Fibroblast of skin of back (primary cell): ENCODE measurements at regions not wholly inside any gene's neighbourhood (a gene's known extent, or its start where the extent isn't known, plus 50 kb on each side); places are given as distances from the start of the nearest gene placed in this dataset.

Source experiments
- DNase-seq: peaks from one replicate; pipeline ENCODE4 v3.0.0-alpha.2; 2013

DNA sequence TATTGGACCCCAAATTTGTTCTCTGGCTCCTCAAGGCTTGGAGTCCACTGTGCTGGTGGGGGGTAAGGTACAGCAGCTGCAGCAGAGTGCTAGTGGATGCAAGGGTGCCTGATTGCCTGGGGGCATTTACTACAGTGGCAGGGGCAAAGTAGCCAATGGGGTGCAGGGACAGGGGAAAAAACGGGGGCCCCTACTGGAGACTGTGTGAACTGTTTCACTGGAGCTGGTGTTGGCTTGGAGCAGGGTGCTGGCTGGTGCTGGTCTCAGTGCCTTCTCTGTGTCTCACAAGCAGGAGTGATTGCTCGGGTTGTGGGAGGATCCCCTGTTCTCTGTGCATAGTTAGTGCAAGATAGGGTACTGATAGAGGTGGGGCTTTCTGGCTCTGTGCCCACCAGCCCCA is 935.9 kb downstream of the JRKL start:
- no peak for DNase-seq

DNA sequence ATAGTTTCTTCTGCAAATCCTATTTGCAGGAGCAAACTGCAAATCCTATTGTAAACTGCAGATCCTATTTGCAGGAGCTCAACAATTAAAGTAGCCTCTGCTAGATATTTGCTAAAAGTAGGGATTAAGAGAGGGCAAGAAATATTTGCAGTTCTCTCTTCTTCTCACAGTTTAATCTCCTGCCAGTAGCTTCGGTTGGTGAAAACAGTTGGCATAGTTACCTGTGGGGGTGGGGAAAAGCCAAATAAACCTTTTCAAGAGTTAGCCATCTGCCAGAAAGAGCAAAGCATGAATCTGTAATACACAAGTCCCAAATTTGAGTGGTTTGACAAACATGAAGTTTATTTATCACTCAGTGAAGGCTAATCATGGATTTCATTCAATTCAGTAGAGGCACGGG is 942.5 kb downstream of the JRKL start:
- DNase-seq = no peak

DNA sequence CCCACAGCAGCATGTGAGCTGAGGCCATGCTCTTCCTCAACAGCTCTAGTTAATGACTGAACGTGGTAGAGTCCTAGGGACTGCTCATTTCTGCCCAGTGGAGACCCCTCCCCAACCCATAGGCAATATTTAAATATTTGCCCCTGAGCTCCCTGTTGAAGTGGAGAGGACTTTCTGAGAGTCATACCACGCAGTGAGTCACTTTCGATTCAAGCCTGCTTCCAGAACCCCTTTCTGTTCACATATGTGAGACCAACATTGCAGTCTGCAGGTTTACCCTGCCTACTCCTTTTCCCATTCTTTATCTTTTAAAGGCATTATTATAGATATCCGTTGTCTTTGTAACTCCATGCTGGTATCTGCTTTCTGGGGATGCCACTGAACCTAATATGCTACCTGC is 946.3 kb downstream of the JRKL start:
- DNase-seq = no peak

DNA sequence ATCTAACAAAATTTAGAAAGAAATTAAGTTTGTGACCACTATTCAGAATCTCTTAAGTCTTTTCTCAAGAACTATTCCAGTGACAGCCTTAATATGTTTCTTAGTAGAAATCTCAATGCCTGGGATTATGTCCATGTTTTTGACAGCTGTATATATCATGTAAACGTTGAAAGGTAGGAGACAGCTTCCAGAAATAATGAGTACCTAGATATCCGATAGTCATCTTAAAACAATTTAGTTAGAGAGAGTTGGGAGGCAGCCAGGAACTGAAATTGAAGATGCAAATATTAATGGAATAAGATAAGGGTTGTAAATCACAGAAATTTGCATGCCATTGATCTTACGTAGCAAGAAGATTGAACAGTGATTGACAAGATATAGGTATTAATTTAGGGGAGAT is 955.2 kb downstream of the JRKL start:
- DNase-seq = no peak

DNA sequence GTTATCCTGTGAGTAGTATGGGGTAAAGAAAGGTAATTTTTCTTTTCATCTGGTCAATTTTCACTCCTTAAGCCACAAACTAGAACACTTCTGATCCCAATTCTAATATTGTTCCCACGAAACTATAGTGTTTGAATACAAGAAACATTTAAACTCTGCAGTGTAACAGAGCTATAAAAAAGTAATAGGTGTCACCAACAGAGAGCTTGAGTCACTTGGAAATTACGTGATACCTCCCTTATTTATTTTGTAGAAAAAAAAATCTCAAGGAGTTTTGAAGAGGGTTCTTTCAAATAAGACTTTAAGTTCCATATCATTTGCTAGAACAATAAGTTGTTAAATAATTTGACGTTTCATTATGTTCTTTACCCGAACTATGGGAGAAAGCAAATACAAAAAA is 959.4 kb downstream of the JRKL start:
- DNase-seq = no peak

DNA sequence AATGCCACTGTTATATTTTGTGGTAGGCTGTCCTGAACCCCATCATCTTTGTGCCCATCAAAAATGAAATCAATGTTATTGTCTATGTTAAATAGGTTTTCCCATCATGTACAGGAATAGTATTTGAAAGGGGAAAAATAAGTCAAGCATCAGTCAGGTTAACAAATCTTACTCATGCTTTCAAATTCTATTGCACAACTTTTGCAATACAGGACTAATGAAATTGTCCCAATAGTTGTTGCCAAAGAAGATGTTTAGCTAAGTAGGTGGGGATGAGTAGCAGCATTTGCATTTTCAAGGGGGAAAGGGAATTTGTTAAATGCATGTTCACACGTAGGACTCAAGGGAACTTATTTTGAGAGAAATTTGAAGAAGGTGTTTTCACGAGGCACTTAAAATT is 962.1 kb downstream of the JRKL start:
- DNase-seq = no peak

DNA sequence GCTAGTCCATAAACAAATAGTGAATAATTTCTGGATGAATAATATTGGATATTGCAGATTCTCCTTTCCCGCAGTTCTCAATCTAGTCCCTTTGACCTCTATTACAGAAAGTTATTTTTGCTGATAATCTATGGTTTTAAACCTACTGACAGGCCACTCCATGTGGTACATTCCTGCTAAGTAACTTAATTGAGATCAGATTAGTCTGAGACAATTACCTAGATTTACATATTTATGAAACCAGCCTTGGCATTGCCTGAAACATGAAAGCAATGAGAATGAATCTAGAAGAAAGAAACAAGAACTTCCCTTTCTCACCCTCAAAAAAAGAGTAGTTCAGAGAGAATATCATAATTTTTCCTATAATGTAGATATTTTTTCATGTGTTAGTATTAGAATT is 964.2 kb downstream of the JRKL start:
- no peak for DNase-seq

DNA sequence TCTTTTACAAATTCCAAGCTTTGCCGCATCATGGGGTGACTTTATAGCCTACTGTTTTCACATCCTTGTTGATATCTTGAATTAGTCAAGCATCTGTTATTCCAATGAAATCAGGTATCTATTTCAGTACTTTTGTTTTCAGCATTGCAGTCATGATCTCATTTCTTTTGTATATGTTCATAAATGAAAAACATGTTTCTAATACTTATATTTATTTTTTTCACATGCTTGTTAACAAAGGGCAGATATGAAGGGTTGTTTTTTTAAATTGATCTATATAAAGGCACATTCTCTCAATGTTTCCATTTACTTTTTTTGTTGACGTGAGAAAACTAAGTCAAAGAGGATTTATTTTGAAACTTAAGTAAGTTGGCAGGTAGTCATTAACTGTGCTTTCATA is 964.8 kb downstream of the JRKL start:
- no peak for DNase-seq

DNA sequence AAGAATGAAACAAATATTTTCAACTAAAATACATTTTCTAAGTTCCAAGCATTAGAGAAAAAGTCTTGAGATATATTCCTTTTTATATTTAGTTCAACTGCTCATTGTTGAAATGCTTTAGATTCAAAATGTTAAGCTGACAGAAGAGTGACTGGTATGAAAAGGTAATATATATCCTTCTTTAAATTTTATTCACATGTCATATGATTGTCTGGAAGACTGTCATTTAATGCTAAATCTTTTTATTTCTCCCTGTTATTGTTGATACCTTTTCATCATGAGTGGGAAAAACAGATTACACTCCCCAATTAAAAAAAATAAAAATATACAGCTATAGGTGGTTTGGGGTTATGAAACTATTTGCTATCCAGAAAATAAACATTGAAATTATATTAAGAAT is 965.4 kb downstream of the JRKL start:
- no peak for DNase-seq

DNA sequence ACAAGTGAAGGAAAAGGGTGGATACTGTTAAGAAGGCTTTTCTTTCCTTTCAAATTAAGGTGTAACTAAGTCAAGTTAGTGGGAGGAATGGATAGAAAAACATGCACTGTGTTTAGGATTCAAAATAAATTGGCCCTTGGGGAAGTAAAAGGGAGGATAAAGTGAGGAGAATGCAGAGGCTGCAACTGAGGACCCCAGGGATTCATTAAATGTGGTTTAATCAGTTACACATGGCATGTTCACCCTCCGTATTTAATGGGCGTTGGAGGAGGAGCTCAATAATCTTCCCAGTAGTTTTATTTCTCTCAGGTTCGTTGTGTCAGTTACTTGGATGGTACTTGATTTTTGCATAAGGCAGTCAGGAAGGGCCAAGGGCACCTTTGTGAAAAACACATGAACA is 966.3 kb downstream of the JRKL start:
- DNase-seq = no peak

DNA sequence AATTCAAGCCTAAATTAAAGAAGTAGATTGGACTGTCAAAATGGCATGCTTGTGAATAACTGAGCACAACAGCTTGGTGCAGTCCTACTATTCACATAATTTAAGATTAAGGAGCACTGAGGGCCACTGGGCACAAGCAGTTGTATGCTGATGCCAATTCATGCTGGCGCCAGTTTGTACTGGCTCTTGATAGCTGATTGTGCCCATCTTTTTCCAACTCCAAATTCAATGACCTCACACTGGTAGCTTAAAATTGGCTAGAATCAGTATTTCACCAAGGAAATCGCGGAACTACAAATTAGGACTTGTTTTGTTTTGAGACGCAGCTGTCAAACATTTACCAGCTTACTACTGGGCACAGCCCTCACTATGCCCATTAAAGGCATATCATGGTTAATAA is 969.2 kb downstream of the JRKL start:
- DNase-seq = no peak

DNA sequence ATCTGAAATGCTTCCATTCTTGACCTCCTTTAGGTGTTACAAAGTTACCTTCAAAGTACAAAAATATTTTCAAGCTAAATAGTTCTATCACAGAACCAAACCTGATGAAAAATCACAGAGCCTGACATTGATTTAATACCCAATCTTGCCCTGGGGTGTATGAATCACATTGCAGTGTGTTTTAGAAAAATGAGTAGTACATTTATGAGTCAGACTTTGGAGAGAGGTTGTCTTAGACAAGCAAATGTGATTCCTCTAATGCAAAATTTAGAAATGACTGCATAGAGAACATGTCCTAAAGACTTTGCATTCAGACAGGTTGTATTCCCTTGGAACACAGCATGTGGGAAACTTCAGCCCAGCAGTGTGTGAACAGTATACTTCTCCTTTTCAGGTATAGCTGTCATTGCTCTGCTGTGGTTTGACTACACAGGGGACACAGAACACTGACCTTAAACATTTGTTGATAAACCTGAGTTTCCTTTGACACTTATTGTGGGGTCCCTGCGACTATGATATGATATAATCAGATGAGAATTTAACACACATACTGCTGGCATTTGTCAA is 972.1 kb downstream of the JRKL start:
- peak; percentile 79 for DNase-seq

DNA sequence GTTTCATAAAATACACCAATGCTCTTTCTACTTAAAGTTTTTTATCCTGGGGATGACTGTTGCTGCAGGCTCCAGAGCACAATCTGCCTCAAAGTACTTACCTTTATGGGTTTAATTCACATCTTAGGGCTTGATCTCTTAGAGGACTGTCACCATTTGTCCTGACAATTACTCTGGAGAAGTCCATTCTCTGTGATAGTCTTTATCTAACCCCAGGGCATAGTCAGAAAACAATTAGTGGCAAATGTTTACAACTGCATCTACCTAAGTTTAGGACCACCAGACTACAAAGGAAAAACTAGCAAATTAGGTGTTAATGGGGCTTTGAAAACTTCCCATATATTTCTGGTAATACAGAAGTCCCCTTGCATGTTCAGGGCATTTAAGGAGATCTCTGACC is 973.5 kb downstream of the JRKL start:
- no peak for DNase-seq

DNA sequence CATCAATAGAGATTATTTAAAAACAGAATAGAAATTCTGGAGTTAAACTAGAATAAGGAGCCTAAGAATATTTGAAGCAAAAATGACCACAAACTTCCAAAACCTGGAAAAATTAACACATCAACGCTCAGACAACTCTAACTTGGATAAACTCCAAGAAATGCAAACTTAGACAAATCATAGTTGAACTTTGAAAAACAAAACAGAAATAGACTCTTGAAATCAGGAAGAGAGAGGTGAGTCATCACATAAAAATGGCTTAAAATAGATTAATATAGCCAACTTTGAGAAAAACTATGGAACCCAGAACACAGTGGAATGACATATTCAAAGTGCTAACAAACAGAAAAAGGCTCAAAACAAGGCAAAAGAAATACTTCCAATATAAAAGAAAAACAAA is 974.2 kb downstream of the JRKL start:
- peak; percentile 87 for DNase-seq

DNA sequence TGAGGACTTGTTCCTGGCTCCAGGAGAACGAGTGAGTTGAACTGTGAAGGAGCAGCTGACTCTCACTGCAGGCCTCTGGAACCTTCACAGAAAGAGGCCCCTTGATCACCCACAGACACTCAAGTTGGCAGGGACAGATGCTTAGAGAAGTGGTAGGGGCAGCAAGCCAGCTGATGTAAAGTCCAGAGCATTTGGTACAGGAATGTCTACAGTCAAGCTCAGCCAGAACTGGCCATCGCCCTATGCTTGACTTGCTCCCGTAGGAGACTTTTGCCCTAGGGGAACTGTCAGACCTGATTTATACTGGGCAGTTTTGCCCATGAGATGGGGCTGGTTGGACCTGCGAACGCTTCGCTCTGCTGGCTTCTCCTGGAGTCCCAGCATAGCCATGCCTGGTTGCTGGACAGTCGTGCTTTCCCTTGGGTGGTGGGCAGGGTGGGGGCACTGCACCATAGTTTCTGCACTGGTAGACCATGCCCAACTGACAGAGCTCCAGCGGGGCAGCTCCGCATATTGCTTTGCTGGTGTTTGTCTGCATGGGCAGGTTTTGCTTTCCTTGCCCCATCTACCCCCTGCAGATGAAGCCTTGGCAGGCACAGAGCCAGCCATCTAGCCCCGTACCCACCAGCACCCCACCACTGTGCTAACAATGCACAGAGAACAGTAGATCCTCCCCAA is 977.7 kb downstream of the JRKL start:
- no peak for DNase-seq

DNA sequence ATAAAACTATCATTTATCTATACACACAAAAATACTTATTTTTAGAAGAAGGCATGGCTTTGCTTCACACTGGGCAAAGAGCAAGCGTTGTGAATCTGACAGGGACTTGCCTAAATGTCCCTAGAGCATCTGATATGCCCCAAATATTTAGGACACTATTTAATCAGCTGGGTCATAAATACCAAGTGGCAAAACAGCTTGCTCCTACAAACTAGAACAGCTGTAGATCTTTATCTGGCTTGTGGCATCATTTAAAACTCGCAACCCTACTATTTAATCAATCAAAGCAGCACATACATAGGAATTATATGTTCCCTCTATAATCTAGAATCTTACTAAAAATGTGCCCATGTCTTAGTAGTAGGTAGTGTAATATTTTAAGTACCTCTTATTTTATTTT is 999.5 kb downstream of the JRKL start:
- no peak for DNase-seq

DNA sequence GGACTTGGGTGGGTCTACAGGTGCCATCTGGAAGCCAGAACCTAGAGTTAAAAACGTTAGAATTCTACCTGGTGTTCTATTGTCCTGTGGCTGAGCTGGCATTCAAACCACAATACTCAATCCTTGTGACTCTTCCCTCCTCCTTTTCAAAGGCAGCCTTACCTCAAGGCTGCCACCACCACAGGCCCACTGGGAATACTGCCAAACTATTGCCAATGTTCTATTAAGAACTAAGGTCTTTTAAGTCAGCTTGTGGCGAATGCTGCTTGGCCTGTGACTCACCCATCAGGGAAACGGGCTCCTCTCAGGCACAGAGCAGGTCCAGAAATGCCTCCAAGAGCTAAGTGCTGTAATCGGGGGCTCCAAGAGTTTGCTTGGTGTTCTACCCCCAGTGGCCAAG is 1008.4 kb downstream of the JRKL start:
- no peak for DNase-seq

DNA sequence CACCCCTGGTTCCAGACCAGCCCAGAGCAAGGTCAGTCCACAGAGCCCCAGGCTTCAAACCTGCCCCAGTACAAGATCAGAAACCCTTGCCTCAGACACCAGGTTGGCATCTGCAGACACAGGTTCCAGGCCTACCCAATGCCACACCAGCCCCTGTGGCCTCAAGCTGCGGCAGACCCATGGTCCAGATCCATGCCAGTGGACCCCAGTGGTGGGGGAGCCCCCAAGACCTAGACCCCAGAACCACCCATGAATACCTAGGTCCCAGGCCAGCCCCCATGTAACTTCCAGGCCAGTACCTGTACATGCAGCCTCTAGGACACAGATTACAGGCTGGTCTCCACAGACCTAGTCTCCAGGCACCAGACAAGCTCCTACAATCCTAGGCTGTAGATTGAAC is 1019.3 kb downstream of the JRKL start:
- DNase-seq = no peak

DNA sequence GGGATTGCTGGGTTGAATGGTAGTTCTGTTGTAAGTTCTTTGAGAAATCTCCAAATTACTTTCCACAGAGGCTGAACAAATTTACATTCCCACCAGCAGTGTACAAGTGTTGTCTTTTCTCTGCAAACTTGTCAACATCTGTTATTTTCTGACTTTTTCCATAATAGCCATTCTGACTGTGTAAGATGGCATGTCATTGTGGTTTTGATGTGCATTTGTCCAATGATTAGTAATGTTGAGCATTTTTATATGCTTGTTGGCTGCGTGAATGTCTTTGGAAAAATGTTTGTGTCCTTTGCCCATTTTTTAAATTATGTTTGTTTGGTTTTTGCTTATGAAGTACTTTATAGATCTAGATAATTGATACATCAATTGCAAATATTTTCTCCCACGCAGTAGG is 1025.0 kb downstream of the JRKL start:
- DNase-seq = peak; percentile 27

DNA sequence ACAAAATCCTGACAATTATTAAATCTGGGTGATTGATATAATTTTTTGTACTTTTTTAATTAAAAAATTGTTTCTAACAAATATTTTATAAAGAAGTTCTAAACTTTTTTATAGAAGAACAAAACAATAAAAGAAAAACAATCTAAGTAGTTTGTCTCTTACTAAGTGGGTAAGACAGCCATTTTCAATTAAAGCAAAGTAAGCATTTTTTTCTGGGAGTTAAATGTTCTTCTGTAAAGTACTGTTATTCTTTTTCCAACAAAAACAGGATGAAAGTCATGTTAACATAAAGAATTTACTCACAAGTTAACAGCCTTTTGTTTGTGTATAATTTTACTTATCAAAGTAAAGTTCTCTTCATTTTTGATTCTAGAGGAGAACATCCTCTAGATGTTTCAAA is 1029.9 kb downstream of the JRKL start:
- DNase-seq = no peak

DNA sequence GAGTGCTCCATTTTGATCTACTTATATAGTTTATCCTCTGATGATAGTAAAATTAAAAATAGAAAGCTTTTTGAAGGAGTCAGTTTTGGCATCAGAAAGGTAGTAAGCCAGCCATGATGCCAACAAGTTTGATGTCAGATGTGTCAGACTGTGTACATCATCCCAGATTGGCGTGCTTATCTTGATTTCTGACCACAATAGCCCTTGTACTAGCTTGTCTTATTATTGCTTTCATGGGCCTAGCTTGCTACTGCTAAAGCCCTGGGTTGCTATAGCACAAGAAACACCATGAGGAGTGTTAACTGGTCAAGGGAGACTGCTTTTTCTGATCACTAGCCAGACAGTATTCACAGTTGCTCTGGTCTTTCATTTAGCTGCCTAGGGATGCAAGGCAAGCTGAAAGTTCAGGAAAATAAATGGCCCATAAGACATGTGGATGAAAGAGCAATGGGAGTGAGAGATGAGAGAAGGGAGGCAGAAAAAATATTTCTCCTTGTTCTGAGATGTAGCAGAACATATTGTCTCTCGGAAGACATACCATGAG is 1038.5 kb downstream of the JRKL start:
- DNase-seq = no peak

DNA sequence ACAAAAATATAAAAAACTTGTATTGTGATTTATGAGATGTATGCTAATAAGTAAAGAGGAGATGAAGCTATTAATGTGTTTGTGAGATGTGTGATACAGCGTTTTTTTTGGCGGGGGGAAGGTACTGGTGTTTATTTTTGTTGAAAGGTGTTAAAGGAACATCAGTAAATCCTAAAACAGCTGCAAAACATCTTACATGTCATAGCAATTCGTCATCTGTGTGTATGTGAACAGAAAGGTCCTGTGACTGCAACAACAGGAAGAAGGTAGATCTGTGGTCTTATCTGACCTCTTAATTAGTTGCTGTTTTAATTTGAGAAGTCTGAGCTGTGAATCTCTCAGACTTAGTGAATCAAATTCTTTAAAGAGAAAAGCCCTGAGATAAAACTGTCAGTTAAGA is 1041.1 kb downstream of the JRKL start:
- DNase-seq = no peak

DNA sequence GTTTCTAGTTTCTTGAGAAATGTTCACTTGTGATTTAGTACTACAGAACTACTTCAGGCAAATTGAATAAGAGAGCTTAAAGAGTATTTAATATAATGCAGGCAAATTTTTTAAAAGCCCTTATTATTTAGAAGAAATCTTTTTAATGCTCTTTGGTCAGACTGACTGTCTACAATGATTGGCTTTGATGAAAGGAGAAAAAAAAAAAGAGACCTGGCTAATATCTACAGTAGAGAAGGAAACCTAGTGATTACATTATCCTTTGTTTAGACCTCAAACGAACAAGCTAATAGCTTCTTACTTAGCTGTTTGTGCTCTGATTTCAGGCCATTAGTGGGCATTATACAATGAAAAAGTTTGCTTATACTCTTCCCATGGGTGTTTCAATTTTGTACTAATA is 1043.1 kb downstream of the JRKL start:
- no peak for DNase-seq

DNA sequence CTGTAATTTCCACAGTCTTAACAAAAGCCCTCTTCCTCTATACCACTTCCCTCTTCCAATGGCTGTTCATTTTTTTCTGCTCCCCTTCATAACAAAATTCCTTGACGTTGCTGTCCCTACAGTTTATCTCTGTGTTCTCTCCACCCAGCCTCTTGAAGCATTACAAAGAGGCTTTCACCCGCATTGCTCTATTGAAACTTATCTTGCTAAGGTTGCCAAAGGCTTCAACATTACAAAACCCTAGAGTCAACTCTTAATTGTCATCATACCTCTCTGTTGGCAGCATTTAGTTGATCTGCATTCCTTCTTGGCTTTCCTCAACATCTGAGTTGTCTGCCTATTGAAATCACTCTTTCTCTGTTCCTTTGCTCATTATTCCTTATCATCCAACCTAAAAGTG is 1055.7 kb downstream of the JRKL start:
- DNase-seq = no peak

DNA sequence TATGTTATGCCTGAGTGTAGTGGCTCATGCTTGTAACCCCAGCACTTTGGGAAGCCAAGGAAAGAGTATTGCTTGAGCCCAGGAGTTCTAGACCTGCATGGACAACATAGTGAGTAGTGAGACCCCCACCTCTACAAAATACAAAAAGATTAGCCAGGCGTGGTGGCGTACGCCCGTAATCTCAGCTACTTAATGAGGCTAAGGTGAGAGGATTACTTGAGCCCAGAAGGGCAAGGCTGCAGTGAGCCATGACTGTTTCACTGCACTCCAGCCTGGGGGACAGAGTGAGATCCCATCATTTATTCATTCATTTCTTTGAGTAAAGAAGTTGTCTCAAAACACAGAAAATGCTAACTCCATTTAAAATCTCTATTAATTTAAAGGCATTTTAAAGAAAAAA is 1061.6 kb downstream of the JRKL start:
- no peak for DNase-seq
